ENCODE measurements at regions not wholly inside any gene's neighbourhood (a gene's known extent, or its start where the extent isn't known, plus 50 kb on each side); places are given as distances from the start of the nearest gene placed in this dataset.

DNA sequence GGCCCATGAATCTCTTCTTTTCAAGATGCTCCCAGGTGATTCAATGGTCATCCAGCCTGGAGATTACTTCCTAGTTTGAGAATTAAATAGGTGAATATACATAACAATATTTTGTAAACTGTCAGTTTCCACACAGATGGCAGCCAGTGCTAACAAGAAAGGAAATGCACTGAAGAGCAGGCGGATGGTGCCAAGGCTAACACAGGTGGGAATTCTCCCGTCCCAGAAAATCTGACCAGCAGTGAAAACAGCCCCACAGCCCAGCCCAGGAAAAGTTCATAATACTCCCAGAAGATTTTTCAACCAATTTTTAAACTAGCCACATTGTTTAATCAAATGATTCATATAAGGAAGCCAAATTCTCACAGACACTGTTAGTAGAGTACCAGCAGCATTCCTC is 387.2 kb upstream of the GATB start:
- TF ChIP-seq, protein P1, sequence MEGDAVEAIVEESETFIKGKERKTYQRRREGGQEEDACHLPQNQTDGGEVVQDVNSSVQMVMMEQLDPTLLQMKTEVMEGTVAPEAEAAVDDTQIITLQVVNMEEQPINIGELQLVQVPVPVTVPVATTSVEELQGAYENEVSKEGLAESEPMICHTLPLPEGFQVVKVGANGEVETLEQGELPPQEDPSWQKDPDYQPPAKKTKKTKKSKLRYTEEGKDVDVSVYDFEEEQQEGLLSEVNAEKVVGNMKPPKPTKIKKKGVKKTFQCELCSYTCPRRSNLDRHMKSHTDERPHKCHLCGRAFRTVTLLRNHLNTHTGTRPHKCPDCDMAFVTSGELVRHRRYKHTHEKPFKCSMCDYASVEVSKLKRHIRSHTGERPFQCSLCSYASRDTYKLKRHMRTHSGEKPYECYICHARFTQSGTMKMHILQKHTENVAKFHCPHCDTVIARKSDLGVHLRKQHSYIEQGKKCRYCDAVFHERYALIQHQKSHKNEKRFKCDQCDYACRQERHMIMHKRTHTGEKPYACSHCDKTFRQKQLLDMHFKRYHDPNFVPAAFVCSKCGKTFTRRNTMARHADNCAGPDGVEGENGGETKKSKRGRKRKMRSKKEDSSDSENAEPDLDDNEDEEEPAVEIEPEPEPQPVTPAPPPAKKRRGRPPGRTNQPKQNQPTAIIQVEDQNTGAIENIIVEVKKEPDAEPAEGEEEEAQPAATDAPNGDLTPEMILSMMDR (IDR thresholded peaks at IDR 0.05 in 2 of 3, conservative IDR thresholded peaks at IDR 0.05 in 1 of 3; ENCODE audit: borderline replicate concordance in 1 of 3, insufficient read depth in 1 of 3, low read depth in 2 of 3, low read length in 2 of 3) = no peak
- no peak for TF ChIP-seq POLR2A (IDR thresholded peaks at IDR 0.05; ENCODE audit: borderline replicate concordance, extremely low read depth, insufficient read depth, insufficient read length)
- TF ChIP-seq, protein P2, sequence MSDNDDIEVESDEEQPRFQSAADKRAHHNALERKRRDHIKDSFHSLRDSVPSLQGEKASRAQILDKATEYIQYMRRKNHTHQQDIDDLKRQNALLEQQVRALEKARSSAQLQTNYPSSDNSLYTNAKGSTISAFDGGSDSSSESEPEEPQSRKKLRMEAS (IDR thresholded peaks at IDR 0.05) = no peak
- TF ChIP-seq SIN3A (IDR thresholded peaks at IDR 0.05; ENCODE audit: low read depth) = no peak
- TF ChIP-seq, protein P3, sequence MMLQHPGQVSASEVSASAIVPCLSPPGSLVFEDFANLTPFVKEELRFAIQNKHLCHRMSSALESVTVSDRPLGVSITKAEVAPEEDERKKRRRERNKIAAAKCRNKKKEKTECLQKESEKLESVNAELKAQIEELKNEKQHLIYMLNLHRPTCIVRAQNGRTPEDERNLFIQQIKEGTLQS (IDR thresholded peaks at IDR 0.05) = no peak
- no peak for TF ChIP-seq SP1 (IDR thresholded peaks at IDR 0.05; ENCODE audit: low read depth)
- TF ChIP-seq ZNF274 (IDR thresholded peaks at IDR 0.05; ENCODE audit: low read depth, low read length) = no peak
- TF ChIP-seq YY1 (IDR thresholded peaks at IDR 0.05; ENCODE audit: extremely low read depth, insufficient replicate concordance, low read depth, low read length) = no peak
- TF ChIP-seq JUND (IDR thresholded peaks at IDR 0.05) = no peak
- no peak for TF ChIP-seq ZFX (IDR thresholded peaks at IDR 0.05)
- no peak for TF ChIP-seq EZH2 (IDR thresholded peaks at IDR 0.05)
- TF ChIP-seq POLR2AphosphoS5 (IDR thresholded peaks at IDR 0.05; ENCODE audit: low read depth, low read length) = no peak
